Endometrial microvascular endothelial cells (primary cell): ENCODE measurements at regions not wholly inside any gene's neighbourhood (a gene's known extent, or its start where the extent isn't known, plus 50 kb on each side); places are given as distances from the start of the nearest gene placed in this dataset.
"Not testable (repeated sequence)": the region's sequence is repeated elsewhere in the genome, so short reads cannot be mapped to it uniquely, and the experiment has no call there.

Experiments
- in situ Hi-C: cut with HindIII; loops from 2 replicates; pipeline ENCODE4 v1.10.0; 2017; ENCODE audit warnings: low sequenced_read_pairs, low pct_unique_long_range_greater_than_20kb; ENCODE audit errors: inconsistent ontology term

DNA sequence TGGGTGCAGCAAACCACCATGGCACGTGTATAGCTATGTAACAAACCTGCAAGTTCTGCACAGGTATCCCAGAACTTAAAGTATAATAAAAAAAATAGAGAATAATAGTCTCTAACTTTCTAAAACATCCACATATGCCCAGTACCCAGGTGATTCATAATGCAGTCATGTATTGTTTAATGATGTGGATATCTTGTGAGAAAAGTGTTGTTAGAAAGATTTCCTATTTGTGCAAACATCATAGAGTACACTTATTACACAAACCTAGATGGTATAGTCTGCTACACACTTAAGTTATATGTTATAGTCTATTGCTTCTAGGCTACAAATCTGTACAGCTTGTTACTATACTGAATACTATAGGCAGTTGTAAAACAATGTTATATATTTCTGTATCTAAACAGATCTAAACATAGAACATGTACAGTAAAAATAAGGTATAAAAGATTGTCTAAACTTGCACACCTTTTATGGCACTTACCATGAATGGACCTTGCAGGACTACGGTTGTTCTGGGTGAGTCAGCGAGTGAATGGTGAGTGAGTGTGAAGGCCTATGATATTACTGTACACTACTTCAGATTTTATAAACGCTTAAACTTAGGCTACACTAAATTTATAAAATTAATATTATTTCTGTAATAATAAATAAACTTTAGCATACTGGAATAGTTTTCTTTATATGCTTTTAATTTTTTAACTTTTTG lies 232.2 kb upstream of the SLIT2 start:
- in situ Hi-C loops: no loop called here

DNA sequence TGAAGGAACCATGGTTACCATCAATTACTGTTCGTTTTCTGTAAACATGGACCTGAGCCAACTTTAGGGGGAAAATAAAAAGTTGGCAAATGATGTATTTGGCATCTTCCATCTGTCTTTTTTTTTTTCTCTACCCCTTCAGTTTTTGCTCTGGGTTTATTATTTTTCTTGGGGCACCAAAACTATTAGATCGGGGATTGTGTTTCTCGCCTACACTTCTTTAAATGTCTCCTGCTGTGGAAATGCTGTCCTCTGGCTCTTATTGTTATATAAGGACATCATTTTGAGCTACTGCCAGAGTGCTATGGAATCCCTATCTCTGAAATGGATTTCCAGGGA lies 234.0 kb upstream of the SLIT2 start:
- in situ Hi-C loops: no loop called here

DNA sequence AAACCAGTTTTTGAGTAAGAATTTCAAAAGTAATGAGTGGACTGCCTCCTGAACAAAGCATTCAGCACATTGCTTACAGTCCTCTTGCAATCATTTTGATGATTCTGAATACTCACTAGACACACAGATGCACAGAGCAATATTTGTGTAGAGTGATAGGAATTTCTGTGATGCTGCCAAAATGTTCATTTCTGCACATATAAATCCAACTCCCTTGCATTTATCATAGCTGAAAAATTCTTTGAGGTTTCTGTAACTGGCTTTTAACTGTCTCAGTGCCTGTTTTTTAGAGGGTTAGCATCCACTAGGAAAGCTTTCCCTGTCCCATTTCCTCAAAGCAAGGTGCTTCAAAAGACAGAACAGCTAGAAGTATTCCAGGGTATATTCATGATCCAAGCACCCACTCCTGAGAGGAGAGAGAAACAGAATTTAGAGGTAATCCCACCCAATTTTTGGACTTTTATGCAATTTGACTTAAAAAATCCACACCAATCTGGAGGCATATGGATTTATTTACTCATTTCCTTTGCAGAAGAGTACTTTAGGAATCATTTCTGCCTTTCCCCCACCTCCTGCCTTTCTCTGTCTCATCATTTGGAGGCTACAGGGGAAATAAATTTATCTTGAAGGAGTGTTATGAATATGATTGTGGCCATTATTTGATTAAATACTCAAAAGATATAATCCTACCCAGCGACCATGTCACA lies 234.5 kb upstream of the SLIT2 start:
- in situ Hi-C loops: no loop called here

DNA sequence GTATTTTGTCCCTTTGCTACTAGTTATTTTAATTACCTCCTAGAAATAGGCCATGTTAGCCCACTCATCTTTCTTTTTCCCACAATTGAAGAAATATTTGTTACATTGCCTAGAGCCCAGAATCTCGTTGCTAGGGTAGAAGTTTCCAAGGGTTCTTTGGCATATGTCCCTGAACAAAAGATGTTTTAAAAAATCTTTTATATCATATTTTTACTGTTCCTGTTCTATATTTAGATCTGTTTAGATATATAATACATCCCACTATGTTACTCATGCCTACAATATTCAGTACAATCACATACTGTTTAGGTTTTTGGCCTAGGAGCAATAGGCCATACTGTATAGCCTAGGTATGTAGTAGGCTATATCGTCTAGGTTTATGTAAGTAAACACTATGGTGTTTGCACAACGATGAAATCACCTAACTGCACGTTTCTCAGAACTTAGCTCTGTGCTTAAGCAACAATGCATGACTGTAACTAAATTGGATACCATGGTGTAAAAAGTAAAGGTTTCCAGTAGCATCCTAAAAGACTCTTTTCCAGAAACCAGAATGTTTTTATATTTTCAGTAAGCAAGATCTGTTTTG lies 236.0 kb upstream of the SLIT2 start:
- in situ Hi-C loops: no loop called here

DNA sequence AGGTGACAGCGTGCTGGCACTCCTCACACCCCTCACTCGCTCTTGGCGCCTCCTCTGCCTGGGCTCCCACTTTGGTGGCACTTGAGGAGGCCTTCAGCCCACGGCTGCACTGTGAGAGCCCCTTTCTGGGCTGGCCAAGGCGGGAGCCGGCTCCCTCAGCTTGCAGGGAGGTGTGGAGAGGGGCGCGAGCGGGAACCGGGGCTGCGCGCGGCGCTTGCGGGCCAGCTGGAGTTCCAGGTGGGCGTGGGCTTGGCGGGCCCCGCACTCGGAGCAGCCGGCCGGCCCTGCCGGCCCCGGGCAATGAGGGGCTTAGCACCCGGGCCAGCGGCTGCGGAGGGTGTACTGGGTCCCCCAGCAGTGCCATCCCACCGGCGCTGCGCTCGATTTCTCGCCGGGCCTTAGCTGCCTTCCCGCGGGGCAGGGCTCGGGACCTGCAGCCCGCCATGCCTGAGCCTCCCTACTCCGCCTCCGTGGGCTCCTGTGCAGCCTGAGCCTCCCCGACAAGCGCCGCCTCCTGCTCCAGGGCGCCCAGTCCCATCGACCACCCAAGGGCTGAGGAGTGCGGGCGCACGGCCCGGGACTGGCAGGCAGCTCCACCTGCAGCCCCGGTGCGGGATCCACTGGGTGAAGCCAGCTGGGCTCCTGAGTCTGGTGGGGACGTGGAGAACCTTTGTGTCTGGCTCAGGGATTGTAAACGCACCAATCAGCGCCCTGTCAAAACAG lies 247.7 kb upstream of the SLIT2 start:
- in situ Hi-C loops: not testable (repeated sequence)

DNA sequence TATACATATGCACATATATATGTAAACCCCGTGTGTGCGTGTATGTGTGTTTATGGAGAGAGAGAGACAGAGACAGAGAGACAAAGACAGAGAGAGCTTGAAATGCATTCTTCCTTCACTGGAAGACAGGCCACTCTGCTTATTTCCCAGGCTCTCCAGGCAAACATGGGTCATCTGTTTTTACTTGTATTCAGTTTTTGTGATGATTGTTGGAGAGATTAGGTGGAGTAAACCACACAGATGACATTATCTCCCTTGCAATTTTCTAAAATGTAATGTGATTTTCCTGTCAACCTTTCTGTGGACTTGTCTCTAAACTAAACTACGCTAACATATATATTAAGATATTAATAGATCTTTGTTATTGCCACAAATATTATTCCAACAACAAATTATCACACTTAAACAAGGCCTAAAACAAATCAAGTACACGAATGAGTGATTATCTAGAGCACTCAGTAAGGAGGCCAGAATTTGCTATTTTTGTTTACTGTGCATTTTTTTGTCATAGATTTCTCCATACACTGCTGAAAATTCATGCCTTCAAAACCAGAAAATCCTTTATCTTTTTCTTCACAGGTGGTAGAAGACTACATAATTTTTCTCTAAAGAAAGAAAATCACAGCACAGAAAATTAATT lies 251.8 kb upstream of the SLIT2 start:
- in situ Hi-C loops: no loop called here

DNA sequence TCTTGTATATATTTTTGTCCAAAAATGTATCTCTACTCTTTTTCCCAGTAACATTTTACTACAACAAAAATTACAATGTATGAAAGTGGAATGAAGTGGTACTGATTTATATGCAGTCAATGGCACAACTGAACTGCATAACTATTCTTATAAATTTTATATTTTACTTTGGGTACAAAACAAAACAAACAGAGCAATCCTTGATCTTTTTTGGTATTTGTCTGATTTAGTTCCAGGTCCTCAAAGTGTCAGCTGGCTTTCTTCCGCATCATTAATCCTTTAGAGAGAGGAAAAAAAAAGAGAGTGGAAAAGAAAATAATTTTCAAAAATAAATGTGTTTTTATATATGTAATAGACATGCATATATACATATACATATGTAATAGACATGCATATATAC lies 252.4 kb upstream of the SLIT2 start:
- in situ Hi-C loops: no loop called here

DNA sequence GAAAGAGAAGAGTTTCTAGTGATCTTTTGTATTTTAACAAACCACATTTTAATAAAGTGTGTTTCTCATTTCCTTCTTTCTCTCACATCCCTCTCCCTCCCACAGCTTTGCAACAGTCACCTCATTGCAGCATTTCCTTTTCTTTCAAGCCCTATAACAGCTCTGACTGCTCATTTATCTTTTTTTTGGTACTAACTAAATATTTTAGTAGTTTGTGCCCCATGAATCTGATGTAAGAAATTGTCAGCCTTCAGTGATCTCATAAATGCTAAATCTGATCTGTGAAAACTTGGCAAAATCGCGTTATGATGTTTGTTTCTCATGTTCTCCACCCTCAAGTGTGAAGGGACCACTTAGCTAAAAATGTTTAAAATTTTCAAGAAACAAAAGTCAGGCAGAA lies 258.5 kb upstream of the SLIT2 start:
- in situ Hi-C loops: no loop called here

DNA sequence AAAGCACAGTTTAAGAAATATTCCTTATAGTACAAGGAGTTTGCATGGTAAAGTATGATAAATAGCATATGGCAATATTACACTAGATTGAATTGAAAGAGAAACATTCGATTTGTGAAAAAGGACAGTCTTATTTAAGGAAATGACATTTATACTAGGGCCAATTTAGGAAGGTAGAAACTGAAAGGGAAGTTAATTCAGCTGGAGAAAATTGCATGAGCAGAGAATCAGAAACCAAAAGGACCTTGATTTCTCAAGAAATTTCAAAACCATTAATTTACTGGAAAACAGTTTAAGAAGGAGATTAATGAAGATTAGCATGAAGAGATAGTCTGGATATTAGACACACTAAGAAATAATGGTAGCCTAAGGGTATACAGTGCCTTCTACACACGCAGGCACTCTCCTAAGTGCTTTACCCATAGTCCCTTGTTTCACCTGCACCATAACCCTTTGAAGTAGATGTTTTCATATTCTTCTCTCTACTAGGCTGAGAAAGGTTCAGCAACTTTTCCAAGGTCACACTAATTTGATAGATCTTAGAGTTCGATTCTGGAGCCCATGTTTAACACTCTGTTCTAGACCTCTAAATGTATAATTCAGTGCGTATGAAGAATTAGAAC lies 259.1 kb upstream of the SLIT2 start:
- in situ Hi-C loops: no loop called here

DNA sequence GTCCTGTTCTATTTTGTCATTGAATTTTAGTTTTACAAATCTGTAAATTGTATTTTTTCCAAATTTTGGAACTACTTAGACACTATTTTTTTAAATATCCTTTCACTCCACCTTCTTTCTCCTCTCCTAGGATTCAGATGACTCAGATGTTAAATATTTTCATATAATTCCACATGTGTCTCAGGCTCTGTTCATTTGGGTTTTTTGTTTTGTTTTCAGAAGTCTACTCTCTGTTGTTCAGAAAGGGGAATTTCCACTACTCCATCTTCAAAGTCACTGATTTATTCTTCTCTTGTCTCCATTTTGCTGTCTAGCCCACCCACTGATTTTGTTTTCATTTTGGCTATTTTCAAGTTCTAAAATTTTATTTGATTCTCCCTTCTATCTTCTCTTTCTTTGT lies 264.0 kb upstream of the SLIT2 start:
- in situ Hi-C loops: no loop called here

DNA sequence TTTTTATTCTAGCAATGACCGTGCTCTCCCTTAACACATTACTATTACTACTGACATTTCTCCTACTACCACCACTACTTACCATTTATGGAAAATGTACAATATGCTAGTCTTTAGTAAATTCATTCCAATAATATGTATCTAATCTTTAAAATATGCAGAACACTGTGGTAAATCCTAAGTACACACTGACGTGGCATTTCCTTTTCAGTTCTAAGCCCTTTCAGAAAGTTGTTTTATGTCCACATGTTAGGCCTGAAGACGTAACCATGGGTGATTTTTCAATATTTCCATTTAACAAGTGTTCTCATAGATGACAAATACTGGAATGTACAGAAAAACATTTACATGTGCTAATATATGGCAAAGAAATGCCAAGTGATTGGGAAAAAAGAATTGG lies 268.6 kb upstream of the SLIT2 start:
- in situ Hi-C loops: no loop called here

DNA sequence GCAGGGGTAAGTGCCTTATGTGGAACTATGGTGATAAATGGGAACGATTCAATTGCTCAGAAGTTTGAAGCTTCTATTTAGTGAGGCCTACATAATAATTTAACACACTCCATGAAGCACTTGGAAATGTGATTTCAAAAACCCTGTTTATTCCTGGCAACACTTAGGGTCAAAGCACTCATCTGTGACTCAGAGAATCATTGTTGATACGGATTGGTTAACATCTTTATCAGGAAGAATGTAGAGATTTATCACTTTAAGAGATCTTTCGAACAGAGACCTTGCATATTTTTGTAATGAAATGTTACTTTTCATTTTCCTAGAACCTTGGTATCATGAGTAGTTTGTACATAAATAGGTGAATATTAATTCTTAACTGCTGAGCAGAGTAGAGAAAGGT lies 269.1 kb upstream of the SLIT2 start:
- in situ Hi-C loops: no loop called here

DNA sequence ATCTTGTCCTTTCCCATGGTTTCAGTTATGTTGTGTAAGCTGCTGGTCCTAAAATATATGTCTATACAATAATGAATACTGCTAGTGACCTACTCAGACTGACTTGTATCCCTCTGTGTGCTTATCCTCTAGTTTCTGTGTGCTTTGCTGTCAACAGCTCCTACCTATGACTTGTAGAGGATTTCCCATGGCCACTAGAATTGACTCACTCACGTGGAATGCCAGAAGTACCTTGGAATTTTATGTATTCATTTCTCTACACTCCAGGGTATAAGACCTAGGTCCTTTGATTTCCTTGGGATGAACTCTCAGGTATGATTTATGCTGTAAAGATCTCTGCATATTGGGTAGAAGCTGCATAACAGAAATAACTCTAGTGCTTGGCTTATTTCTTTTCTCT lies 279.9 kb upstream of the SLIT2 start:
- in situ Hi-C loops: no loop called here

DNA sequence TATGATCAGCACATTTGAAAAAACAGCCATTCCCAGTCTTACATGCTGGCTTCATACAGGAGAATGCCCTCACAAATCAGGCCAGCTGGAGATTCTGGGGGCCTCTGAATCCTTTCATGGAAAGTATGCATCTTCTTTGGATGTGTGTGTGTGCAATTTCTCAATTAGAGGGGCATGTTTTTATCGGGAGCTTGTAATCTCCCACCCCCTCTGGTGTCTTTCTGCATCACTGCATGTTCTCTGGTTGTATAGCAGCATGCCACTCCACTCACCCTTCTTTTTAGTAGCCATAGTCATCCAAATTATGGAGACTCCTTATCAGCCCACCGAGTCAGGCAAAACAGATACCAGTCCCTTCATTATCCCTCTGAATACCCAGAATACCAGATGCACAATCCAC lies 282.2 kb upstream of the SLIT2 start:
- in situ Hi-C loops: no loop called here

DNA sequence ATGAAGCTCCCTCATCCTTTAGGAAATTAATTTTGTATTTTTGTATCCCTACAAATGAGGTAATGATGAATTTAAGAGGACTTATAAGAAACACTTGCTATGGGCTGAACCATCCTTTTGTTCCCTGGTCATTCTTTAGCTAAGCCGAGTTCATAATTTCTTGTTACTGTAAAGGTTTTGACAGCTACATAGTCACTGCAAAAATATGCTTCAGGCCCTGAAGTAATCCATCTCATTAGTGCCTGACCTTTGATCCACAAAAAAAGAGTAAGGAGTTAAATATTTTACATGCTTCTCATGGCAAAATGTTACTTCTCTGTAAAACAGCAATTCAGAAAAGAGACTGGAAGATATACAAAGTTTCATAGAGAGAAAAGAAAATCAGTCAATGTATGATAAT lies 290.6 kb upstream of the SLIT2 start:
- in situ Hi-C loops: no loop called here

DNA sequence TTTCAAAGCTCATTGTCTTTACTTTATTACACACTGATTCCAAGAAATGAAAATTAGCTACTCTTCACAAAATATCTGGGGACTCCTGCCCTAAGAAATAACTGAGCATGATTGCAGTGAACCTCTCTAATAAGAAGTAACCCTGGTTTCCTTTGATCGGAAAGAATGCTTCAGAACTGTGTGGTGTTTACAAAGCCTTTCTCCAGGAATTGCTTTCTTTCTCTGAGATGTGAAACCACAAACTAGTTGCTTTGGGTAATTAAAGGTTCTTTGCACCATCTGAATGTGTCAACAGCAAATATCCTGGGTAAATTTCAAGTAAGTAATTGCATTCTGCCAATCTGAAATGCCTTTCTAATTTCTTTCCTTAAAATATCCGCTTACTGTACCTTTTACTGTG lies 292.9 kb upstream of the SLIT2 start:
- in situ Hi-C loops: no loop called here

DNA sequence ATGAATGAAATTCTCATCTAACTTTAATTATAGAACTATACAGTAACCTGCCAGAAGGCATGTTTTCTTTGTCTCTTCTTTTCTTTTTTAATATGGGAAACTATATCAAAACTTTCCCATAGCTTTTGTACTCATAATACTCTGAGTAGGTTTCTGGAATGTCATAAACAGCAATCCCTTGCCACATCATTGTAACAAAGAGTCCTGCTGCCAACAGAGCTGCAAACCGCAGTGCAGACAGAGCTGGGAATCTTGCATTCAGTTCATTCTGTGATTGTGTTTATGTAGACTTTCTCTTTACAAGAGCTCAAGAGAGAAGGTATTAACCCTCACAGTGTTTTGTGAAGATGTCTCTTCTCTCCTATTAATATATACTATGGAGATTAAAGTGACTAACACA lies 304.4 kb upstream of the SLIT2 start:
- in situ Hi-C loops: no loop called here

DNA sequence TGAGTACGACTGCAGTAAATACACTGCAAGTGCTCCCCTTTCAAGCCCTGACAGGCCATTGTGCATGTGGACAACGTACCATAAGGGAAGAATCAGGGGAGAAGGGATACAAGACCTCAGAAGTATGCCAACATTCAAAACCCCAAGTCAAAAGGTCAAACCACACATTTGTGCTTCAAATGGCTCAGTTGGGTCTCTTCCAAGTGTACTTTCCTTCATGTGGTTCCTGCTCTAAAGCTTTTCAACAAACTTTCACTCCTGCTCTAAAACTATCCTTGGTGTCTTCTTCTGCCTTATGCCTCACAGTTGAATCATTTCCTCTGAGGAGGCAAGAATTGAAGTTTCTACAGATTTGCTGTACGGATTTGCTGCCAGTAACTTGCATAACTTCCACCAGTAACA lies 305.7 kb upstream of the SLIT2 start:
- in situ Hi-C loops: no loop called here

DNA sequence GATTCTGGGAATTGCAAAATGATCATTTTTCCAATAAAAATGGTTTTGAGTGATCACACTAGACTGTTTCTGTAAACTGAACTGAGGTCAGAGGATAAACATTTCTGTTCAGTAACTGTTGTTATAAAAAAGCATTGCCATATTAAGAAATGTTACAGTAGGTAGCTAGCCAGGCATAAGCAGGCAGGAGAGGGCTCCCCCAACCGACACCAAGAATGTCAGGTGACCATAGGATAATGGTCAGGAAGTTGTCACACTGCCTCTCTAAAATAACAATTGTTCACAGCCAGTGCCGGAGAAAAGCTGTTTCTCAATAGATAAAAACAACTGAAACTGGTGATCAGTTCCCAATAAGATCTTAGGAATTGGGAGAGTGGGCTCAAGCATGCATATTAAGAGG lies 306.2 kb upstream of the SLIT2 start:
- in situ Hi-C loops: no loop called here
